ENCODE measurements at regions not wholly inside any gene's neighbourhood (a gene's known extent, or its start where the extent isn't known, plus 50 kb on each side); places are given as distances from the start of the nearest gene placed in this dataset.
"Not testable (repeated sequence)": the region's sequence is repeated elsewhere in the genome, so short reads cannot be mapped to it uniquely, and the experiment has no call there.

DNA sequence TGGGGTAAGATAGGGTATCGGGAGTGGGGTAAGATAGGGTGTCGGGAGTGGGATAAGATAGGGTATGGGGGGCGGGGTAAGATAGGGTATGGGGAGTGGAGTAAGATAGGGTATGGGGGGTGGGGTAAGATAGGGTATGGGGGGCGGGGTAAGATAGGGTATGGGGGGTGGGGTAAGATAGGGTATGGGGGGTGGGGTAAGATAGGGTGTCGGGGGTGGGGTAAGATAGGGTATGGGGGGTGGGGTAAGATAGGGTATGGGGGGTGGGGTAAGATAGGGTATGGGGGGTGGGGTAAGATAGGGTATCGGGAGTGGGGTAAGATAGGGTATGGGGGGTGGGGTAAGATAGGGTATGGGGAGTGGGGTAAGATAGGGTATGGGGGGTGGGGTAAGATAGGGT is 269.5 kb downstream of the TCERG1L start:
- TF ChIP-seq, protein P1, sequence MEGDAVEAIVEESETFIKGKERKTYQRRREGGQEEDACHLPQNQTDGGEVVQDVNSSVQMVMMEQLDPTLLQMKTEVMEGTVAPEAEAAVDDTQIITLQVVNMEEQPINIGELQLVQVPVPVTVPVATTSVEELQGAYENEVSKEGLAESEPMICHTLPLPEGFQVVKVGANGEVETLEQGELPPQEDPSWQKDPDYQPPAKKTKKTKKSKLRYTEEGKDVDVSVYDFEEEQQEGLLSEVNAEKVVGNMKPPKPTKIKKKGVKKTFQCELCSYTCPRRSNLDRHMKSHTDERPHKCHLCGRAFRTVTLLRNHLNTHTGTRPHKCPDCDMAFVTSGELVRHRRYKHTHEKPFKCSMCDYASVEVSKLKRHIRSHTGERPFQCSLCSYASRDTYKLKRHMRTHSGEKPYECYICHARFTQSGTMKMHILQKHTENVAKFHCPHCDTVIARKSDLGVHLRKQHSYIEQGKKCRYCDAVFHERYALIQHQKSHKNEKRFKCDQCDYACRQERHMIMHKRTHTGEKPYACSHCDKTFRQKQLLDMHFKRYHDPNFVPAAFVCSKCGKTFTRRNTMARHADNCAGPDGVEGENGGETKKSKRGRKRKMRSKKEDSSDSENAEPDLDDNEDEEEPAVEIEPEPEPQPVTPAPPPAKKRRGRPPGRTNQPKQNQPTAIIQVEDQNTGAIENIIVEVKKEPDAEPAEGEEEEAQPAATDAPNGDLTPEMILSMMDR (IDR thresholded peaks at IDR 0.05): not testable (repeated sequence)
- not testable (repeated sequence) for TF ChIP-seq POLR2A (IDR thresholded peaks at IDR 0.05)
